HL-60 (cell line): ENCODE measurements at regions not wholly inside any gene's neighbourhood (a gene's known extent, or its start where the extent isn't known, plus 50 kb on each side); places are given as distances from the start of the nearest gene placed in this dataset.

Experiments
- DNase-seq, 2 experiments: peaks; one replicate each; pipeline ENCODE4 v3.0.0-alpha.2; 2010 to 2020; ENCODE audit warnings: low read depth in 1 of 2, low spot score in 1 of 2
- H3K27ac ChIP-seq: fragments of 250-450 bp; sonication (Bioruptor Pico); replicated peaks from 2 replicates; pipeline ENCODE4 v1.5.1; 2020; ENCODE audit warnings: mild to moderate bottlenecking, moderate library complexity
- H3K27me3 ChIP-seq: fragments of 250-450 bp; sonication (Bioruptor Pico); 2 replicates; pipeline ENCODE4 v1.5.1; 2021; ENCODE audit warnings: mild to moderate bottlenecking, moderate library complexity; ENCODE audit not compliant: insufficient read depth, poor library complexity, severe bottlenecking
- H3K4me3 ChIP-seq: replicated peaks from 2 replicates; pipeline ENCODE4 v1.5.1; 2011; ENCODE audit warnings: mild to moderate bottlenecking, control low read depth, low read length; ENCODE audit not compliant: insufficient read depth
- GABPA ChIP-seq: IDR thresholded peaks from 2 replicates; pipeline ENCODE4 v1.6.1; 2012; ENCODE audit warnings: low read depth
- POLR2AphosphoS5 ChIP-seq: IDR thresholded peaks from 2 replicates; pipeline ENCODE4 v1.6.1; 2012; ENCODE audit warnings: low read depth
- SPI1 ChIP-seq: IDR thresholded peaks from 2 replicates; pipeline ENCODE4 v1.6.1; 2012; ENCODE audit warnings: low read depth, mild to moderate bottlenecking, borderline replicate concordance
- TF ChIP-seq, protein P1 (sequence below): IDR thresholded peaks from one replicate; pipeline ENCODE4 v1.5.1; 2011; ENCODE audit warnings: low read length, control low read depth, inconsistent platforms; ENCODE audit not compliant: insufficient read depth
- TF ChIP-seq, protein P2 (sequence below): IDR thresholded peaks from 2 replicates; pipeline ENCODE4 v1.6.1; 2012; ENCODE audit warnings: low read depth; ENCODE audit not compliant: insufficient replicate concordance

DNA sequence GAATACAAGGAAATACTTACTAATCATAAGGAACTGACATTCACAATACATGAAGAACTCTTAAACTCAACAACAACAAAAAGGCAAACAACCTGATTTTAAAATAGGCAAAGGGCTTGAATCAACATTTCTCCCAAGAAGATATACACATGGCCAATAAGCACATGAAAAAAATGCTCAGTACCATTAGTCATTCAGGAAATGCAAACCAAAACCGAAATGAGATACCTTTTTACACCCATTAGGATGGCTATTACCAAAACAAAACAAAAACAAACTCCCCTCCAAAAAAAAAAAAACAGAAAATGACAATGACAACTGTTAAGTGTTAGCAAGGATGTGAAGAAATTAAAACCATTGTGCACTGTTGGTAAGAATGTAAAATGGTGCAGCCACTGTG, 104.1 kb upstream of the ZNF462 start:
- DNase-seq: no peak
- TF ChIP-seq SPI1 (no peak), GABPA (no peak), POLR2AphosphoS5 (no peak)
- TF ChIP-seq, protein P1, sequence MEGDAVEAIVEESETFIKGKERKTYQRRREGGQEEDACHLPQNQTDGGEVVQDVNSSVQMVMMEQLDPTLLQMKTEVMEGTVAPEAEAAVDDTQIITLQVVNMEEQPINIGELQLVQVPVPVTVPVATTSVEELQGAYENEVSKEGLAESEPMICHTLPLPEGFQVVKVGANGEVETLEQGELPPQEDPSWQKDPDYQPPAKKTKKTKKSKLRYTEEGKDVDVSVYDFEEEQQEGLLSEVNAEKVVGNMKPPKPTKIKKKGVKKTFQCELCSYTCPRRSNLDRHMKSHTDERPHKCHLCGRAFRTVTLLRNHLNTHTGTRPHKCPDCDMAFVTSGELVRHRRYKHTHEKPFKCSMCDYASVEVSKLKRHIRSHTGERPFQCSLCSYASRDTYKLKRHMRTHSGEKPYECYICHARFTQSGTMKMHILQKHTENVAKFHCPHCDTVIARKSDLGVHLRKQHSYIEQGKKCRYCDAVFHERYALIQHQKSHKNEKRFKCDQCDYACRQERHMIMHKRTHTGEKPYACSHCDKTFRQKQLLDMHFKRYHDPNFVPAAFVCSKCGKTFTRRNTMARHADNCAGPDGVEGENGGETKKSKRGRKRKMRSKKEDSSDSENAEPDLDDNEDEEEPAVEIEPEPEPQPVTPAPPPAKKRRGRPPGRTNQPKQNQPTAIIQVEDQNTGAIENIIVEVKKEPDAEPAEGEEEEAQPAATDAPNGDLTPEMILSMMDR: no peak
- TF ChIP-seq, protein P2, sequence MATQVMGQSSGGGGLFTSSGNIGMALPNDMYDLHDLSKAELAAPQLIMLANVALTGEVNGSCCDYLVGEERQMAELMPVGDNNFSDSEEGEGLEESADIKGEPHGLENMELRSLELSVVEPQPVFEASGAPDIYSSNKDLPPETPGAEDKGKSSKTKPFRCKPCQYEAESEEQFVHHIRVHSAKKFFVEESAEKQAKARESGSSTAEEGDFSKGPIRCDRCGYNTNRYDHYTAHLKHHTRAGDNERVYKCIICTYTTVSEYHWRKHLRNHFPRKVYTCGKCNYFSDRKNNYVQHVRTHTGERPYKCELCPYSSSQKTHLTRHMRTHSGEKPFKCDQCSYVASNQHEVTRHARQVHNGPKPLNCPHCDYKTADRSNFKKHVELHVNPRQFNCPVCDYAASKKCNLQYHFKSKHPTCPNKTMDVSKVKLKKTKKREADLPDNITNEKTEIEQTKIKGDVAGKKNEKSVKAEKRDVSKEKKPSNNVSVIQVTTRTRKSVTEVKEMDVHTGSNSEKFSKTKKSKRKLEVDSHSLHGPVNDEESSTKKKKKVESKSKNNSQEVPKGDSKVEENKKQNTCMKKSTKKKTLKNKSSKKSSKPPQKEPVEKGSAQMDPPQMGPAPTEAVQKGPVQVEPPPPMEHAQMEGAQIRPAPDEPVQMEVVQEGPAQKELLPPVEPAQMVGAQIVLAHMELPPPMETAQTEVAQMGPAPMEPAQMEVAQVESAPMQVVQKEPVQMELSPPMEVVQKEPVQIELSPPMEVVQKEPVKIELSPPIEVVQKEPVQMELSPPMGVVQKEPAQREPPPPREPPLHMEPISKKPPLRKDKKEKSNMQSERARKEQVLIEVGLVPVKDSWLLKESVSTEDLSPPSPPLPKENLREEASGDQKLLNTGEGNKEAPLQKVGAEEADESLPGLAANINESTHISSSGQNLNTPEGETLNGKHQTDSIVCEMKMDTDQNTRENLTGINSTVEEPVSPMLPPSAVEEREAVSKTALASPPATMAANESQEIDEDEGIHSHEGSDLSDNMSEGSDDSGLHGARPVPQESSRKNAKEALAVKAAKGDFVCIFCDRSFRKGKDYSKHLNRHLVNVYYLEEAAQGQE: no peak

DNA sequence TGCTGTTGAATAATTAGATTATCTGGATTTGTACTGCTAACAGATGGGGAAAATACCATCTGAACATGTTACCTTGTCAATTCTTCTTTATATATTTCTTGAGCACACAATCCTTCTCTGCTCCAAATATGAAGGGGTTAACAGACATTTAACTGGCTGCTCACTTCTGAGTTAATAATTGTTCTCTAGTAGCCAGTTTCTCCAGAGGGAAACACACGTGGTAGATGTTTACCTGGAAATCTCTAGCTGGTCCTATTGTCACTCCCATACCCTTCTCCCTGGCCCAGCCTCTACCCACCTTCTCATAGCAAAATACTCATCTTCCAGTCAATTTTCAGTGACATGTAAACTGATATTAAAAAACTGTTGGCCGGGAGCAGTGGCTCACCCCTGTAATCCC, 101.5 kb upstream of the ZNF462 start:
- Histone ChIP-seq H3K4me3 (no peak overlapping the region), H3K27ac (no peak overlapping the region), H3K27me3 (no peaks in the 10 kb centered on the region)
- DNase-seq: no peak
- TF ChIP-seq, protein P1: no peak
- TF ChIP-seq, protein P2: no peak
- TF ChIP-seq POLR2AphosphoS5: no peak
- no peak for TF ChIP-seq SPI1
- no peak for TF ChIP-seq GABPA

More for the DNA sequence above, 104.1 kb upstream of the ZNF462 start:
- no peaks in the 10 kb centered on the region for H3K27me3 ChIP-seq
- no peak overlapping the region for H3K4me3 ChIP-seq
- no peak overlapping the region for H3K27ac ChIP-seq

DNA sequence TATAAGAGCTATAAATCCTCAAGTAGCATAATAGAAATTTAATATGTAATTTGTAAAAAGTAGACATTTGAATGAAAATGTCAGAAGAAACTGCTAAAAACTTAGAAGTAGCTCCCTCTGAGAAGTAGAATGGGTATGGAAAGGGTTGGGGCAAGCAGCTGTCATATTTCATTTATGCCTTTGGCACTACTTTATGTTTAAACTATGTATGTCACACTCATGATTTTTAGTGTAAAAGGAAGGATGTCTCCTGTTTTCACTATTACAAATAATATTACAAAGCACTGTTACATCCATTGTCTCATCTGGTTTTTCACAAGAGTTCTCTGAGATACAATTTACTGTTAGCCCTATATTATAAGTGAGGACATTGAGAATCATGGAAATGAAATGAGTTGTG, 96.3 kb upstream of the ZNF462 start:
- DNase-seq: no peak
- TF ChIP-seq, protein P1: no peak
- TF ChIP-seq POLR2AphosphoS5 (no peak), SPI1 (no peak), GABPA (no peak)
- TF ChIP-seq, protein P2: no peak
- H3K27ac ChIP-seq: no peak overlapping the region
- H3K27me3 ChIP-seq: no peaks in the 10 kb centered on the region
- H3K4me3 ChIP-seq: no peak overlapping the region
